Activated CD8-positive, alpha-beta T cell treated with anti-CD3 and anti-CD28 coated beads for 36 hours (primary cell): ENCODE measurements at regions not wholly inside any gene's neighbourhood (a gene's known extent, or its start where the extent isn't known, plus 50 kb on each side); places are given as distances from the start of the nearest gene placed in this dataset.

Source experiments
- ATAC-seq: fragments of 200-7000 bp; cut with Tn5 transposase; one replicate; pipeline ENCODE4 v1.10.0; 2021; ENCODE audit warnings: mild to moderate bottlenecking, moderate library complexity
- CTCF ChIA-PET: fragments of 350-600 bp; sonication (Branson Sonifier 250); formaldehyde crosslinking; loops from one replicate; lab custom pipeline; 2021; ENCODE audit warnings: antibody characterized with exemption; lab: Charles Lee
- POLR2A ChIA-PET: fragments of 350-600 bp; sonication (Branson Sonifier 250); formaldehyde crosslinking; loops from one replicate; lab custom pipeline; 2021; ENCODE audit warnings: antibody characterized with exemption; lab: Charles Lee
- DNase-seq: peaks from one replicate; pipeline ENCODE4 v3.0.0-alpha.2; 2020
- H3K27ac Mint-ChIP-seq: one replicate; pipeline ENCODE4 v1.8.0; 2021; ENCODE audit warnings: mild to moderate bottlenecking, mixed read lengths
- H3K27me3 Mint-ChIP-seq: one replicate; pipeline ENCODE4 v1.8.0; 2021; ENCODE audit warnings: mixed read lengths
- H3K36me3 Mint-ChIP-seq: one replicate; pipeline ENCODE4 v1.8.0; 2021; ENCODE audit warnings: low read depth, mixed read lengths
- H3K4me1 Mint-ChIP-seq: one replicate; pipeline ENCODE4 v1.8.0; 2021; ENCODE audit warnings: low read depth, mixed read lengths
- H3K4me3 Mint-ChIP-seq: one replicate; pipeline ENCODE4 v1.8.0; 2021; ENCODE audit warnings: mild to moderate bottlenecking, moderate library complexity, mixed read lengths
- H3K9me3 Mint-ChIP-seq: one replicate; pipeline ENCODE4 v1.8.0; 2021; ENCODE audit warnings: mixed read lengths
- intact Hi-C: fragments of 100-400 bp; cut with micrococcal nuclease; formaldehyde crosslinking; loops from one replicate; pipeline ENCODE4 v1.10.0; 2022
- TF ChIP-seq, protein P1 (sequence below): fragments of 200-600 bp; IDR thresholded peaks from one replicate; pipeline ENCODE4 v1.8.0; 2022; ENCODE audit warnings: antibody characterized with exemption, mild to moderate bottlenecking

DNA sequence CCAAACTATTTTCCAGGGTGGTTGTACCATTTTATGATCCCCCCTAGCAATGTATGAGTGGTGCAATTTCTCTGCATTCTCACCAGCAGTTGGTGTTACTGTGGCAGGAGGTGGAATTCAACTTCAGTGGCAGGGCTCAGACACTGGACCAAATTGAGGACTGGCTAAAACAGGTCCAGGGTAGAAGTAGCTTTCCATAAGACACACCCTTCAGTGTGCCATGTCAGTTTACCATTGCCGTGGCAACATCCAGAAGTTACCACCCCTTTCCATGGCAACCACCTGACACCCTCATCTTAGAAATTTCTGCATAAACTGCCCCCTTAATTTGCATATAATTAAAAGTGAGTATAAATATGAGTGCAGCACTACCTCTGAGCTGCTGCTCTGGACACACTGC is 180.7 kb upstream of the GGTLC1 start:
- H3K27me3 Mint-ChIP-seq, result peaks cover under 1% of the 10 kb centered on the region
- H3K4me1 Mint-ChIP-seq, result no peaks in the 10 kb centered on the region
- intact Hi-C loops, result loop anchor here (5.0 kb wide), 1 partner anchor 232 kb away; no protein-coding TSS in a partner anchor

GRCh38 chr20:24166412-24166811 is 177.8 kb upstream of the GGTLC1 start:
- H3K27me3 Mint-ChIP-seq, result no peaks in the 10 kb centered on the region
- TF ChIP-seq, protein P1, sequence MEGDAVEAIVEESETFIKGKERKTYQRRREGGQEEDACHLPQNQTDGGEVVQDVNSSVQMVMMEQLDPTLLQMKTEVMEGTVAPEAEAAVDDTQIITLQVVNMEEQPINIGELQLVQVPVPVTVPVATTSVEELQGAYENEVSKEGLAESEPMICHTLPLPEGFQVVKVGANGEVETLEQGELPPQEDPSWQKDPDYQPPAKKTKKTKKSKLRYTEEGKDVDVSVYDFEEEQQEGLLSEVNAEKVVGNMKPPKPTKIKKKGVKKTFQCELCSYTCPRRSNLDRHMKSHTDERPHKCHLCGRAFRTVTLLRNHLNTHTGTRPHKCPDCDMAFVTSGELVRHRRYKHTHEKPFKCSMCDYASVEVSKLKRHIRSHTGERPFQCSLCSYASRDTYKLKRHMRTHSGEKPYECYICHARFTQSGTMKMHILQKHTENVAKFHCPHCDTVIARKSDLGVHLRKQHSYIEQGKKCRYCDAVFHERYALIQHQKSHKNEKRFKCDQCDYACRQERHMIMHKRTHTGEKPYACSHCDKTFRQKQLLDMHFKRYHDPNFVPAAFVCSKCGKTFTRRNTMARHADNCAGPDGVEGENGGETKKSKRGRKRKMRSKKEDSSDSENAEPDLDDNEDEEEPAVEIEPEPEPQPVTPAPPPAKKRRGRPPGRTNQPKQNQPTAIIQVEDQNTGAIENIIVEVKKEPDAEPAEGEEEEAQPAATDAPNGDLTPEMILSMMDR, result no peak
- no peaks in the 10 kb centered on the region for H3K4me1 Mint-ChIP-seq
- CTCF ChIA-PET, result no interaction called here
- no peaks in the 10 kb centered on the region for H3K36me3 Mint-ChIP-seq
- ATAC-seq, result no peak
- H3K4me3 Mint-ChIP-seq, result no peak overlapping the region
- H3K9me3 Mint-ChIP-seq, result peaks cover 2% of the 10 kb centered on the region
- intact Hi-C loops, result loop anchor here (5.0 kb wide), 1 partner anchor 229 kb away; no protein-coding TSS in a partner anchor
- no peak for DNase-seq
- no peak overlapping the region for H3K27ac Mint-ChIP-seq
- POLR2A ChIA-PET, result no interaction called here

More for the DNA sequence above, 180.7 kb upstream of the GGTLC1 start:
- ChIA-PET POLR2A (no interaction called here), CTCF (no interaction called here)
- ATAC-seq (no peak), DNase-seq (no peak)
- H3K9me3 Mint-ChIP-seq, result peaks cover 14% of the 10 kb centered on the region
- TF ChIP-seq, protein P1, result no peak
- H3K27ac Mint-ChIP-seq, result no peak overlapping the region
- H3K36me3 Mint-ChIP-seq, result no peaks in the 10 kb centered on the region
- no peak overlapping the region for H3K4me3 Mint-ChIP-seq

DNA sequence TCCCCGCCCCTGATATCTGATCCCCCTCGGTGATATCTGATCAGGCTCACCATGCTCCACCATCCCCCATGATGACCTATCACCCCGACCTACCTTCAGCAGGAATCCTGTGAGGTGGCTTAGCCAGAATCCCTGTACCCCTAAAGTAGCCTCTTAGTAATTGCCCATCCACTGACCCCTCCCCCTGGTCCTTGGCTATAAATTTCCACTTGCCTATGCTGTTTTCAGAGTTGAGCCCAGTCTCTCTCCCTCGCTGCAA is 177.5 kb upstream of the GGTLC1 start:
- no peak for ATAC-seq
- intact Hi-C loops, result loop anchor here (5.0 kb wide), 1 partner anchor 229 kb away; no protein-coding TSS in a partner anchor

DNA sequence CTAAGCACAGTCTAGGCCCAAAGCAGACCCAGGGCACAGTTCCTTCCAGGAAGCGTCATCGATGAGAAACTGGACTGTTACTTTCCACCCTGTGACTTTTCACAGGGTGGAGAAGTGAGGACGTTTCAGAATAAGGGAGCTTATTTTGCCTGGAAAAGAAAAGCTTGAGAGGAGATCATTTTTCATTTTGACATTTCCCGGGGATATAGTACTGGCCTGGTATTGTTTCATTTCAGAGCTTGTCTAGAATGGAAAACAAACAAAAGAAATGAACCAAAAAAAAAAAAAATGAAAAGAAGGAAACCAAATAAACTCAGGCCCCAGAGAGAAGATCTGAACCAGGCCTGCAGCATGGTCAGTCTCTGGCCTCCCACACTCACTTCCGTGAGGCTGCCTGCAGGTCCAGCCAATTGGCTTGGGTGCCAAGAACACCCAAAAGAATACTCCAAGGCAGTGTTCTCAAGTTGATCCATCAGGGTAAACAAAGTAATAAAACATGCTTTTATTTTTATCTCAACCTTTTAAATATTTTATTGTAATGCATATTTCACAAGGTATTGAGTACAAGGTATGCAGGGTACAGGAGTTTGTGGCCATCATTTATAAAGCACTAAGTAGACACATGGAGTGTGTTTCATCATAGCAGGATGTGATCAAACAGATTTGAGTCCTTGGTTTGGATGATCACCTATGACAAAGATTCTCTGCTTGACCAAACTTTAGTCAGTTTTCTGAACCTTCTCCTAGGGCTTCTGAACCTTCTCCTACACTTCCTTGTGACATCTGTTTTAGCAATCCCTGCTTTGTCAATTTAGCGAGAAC is 176.9 kb upstream of the GGTLC1 start:
- CTCF ChIA-PET, result interaction anchor here (0.9 to 1.4 kb wide), 3 partner anchors 67 to 228 kb away, joined by 3 to 5 read pairs (median 3); no protein-coding TSS in a partner anchor
- H3K27me3 Mint-ChIP-seq, result no peaks in the 10 kb centered on the region
- no peaks in the 10 kb centered on the region for H3K36me3 Mint-ChIP-seq
- POLR2A ChIA-PET, result no interaction called here
- TF ChIP-seq, protein P1, result no peak
- no peak overlapping the region for H3K27ac Mint-ChIP-seq
- no peak for DNase-seq
- no peaks in the 10 kb centered on the region for H3K9me3 Mint-ChIP-seq
- no peak for ATAC-seq
- H3K4me3 Mint-ChIP-seq, result no peak overlapping the region
- intact Hi-C loops, result loop anchor here (5.0 kb wide), 1 partner anchor 228 kb away; no protein-coding TSS in a partner anchor
- H3K4me1 Mint-ChIP-seq, result no peaks in the 10 kb centered on the region

More for the DNA sequence above, 177.5 kb upstream of the GGTLC1 start:
- TF ChIP-seq, protein P1, result no peak
- H3K27me3 Mint-ChIP-seq, result no peaks in the 10 kb centered on the region
- no peak for DNase-seq
- POLR2A ChIA-PET, result no interaction called here
- H3K9me3 Mint-ChIP-seq, result no peaks in the 10 kb centered on the region
- no peak overlapping the region for H3K4me3 Mint-ChIP-seq
- CTCF ChIA-PET, result no interaction called here
- H3K27ac Mint-ChIP-seq, result no peak overlapping the region
- H3K4me1 Mint-ChIP-seq, result no peaks in the 10 kb centered on the region
- H3K36me3 Mint-ChIP-seq, result no peaks in the 10 kb centered on the region

- Mint-ChIP-seq H3K4me1 (no peaks in the 10 kb centered on the region), H3K9me3 (no peaks in the 10 kb centered on the region), H3K4me3 (no peak overlapping the region), H3K36me3 (no peaks in the 10 kb centered on the region), H3K27ac (no peak overlapping the region), H3K27me3 (no peaks in the 10 kb centered on the region)
- ATAC-seq (no peak), DNase-seq (peak; percentile 52)
- POLR2A ChIA-PET, result no interaction called here
- CTCF ChIA-PET, result interaction anchor here (1.4 to 2.4 kb wide), 2 partner anchors 66 to 227 kb away, joined by 5 to 13 read pairs; no protein-coding TSS in a partner anchor
- TF ChIP-seq, protein P1, result peak; percentile 59
- intact Hi-C loops, result no loop called here
Measured at GRCh38 chr20:24164360-24164759, 175.8 kb upstream of the GGTLC1 start.
